Astrocyte of the cerebellum (primary cell): ENCODE measurements at regions not wholly inside any gene's neighbourhood (a gene's known extent, or its start where the extent isn't known, plus 50 kb on each side); places are given as distances from the start of the nearest gene placed in this dataset.

Experiments
- DNase-seq: peaks from one replicate; pipeline ENCODE4 v3.0.0-alpha.2; 2011; ENCODE audit warnings: low read depth
- H3K4me3 ChIP-seq: 2 replicates; pipeline ENCODE4 v1.5.1; 2011; ENCODE audit warnings: mild to moderate bottlenecking, low read depth, low read length, moderate library complexity
- in situ Hi-C: cut with HindIII; loops from 2 replicates; pipeline ENCODE4 v1.10.0; 2017; ENCODE audit warnings: low sequenced_read_pairs
- TF ChIP-seq, protein P1 (sequence below): IDR thresholded peaks from 2 replicates; pipeline ENCODE4 v1.5.1; 2012; ENCODE audit warnings: low read length, low read depth, moderate library complexity, mild to moderate bottlenecking; ENCODE audit errors: missing control alignments

DNA sequence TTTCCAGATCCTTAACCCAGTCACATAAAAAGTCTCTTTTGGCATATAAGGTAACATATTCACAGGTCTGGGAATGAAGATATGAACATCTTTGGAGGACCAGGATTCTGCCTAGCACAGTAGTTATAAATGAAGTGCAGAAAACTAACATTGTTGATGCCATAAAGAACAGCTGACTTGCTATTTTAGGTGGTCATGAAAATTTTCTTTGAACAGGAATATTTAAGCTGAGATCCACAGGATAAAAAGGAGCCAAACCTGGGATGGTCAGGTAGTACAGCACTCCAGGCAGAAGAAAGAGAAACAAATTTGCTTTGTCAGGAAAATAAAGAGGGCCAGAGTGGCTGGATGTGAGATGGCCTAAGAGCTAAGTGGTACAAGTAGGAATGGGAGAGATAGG, 80.0 kb downstream of the CENPW start:
- DNase-seq = no peak
- TF ChIP-seq, protein P1, sequence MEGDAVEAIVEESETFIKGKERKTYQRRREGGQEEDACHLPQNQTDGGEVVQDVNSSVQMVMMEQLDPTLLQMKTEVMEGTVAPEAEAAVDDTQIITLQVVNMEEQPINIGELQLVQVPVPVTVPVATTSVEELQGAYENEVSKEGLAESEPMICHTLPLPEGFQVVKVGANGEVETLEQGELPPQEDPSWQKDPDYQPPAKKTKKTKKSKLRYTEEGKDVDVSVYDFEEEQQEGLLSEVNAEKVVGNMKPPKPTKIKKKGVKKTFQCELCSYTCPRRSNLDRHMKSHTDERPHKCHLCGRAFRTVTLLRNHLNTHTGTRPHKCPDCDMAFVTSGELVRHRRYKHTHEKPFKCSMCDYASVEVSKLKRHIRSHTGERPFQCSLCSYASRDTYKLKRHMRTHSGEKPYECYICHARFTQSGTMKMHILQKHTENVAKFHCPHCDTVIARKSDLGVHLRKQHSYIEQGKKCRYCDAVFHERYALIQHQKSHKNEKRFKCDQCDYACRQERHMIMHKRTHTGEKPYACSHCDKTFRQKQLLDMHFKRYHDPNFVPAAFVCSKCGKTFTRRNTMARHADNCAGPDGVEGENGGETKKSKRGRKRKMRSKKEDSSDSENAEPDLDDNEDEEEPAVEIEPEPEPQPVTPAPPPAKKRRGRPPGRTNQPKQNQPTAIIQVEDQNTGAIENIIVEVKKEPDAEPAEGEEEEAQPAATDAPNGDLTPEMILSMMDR = no peak
- no peak overlapping the region for H3K4me3 ChIP-seq
- in situ Hi-C loops = no loop called here

DNA sequence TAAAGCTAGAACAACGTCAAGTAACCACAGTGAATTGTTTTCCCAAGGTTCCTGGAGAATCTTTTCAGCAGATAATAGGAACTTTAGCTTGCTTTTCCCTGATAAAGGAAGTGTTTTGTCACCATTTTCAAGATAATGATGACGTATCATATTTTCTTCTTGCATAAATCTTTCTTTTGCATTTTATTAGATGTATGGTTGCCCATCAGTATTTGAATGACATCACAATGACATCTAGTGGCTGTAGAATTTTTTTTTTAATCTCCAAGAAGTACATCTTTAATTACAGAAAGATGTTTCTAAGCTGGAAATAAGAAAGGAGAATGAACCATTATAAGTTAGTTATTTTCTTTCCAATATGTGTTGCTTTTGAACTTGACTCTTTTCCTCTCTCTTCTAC, 83.0 kb downstream of the CENPW start:
- no peak overlapping the region for H3K4me3 ChIP-seq
- in situ Hi-C loops = no loop called here
- DNase-seq = no peak
- TF ChIP-seq, protein P1 = no peak

DNA sequence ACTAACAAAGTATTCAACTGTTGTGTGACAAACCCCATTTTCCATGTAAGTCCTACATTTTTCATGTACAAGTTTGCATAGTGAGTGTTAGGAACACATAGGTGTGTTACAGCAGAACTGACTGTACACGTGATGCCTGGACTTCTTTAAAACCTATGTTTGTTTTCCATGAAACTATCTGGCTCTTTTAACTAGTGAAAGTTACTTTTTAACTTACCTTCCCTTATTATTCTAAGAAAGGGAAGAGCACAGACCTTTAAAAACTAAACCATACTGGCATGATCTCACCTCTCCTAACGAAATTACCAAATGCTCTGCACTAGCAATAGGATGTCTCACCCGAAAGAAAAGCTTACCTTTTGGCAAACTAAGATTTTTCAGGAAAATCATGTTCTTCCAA, 87.8 kb downstream of the CENPW start:
- no peak overlapping the region for H3K4me3 ChIP-seq
- TF ChIP-seq, protein P1 = no peak
- no peak for DNase-seq
- in situ Hi-C loops = no loop called here

DNA sequence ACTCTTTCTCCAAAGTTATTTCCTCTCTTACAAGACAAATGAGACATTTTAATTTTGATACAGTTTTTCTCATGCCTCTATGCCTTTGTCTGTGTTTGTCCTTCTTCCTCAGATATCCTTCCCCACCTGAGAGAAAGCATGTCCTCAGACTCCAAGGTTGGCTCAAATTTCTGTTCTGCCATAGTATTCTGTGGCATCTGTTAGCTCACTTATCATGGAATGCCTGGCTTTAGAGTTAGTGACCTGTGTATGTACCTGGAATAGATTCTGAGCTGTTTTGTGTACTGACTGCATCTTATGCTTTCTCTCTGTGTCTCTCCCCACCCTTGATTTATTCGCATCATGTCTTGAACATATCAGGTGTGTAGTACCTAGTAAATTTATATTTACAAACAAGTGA, 90.0 kb downstream of the CENPW start:
- H3K4me3 ChIP-seq = no peak overlapping the region
- in situ Hi-C loops = no loop called here
- no peak for DNase-seq
- TF ChIP-seq, protein P1 = no peak

DNA sequence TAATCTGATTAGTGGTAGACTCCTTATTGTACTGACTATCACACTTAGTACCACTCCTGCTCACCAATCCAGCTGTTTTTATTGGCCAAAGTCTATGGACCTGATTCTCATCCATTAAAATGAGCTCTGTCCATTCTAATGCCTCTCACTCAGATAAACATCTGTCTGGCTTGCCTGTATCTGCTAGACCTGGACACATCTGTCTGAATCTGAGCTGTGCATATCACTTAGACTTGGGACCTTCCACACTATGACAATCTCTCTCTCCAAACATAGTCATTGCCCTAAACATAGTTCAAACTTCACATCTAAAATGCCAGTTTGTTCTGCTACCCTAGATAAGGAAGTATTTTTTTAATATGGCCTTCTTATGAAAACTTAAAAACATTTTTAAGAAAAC, 92.6 kb downstream of the CENPW start:
- in situ Hi-C loops = no loop called here
- H3K4me3 ChIP-seq = no peak overlapping the region
- DNase-seq = no peak

DNA sequence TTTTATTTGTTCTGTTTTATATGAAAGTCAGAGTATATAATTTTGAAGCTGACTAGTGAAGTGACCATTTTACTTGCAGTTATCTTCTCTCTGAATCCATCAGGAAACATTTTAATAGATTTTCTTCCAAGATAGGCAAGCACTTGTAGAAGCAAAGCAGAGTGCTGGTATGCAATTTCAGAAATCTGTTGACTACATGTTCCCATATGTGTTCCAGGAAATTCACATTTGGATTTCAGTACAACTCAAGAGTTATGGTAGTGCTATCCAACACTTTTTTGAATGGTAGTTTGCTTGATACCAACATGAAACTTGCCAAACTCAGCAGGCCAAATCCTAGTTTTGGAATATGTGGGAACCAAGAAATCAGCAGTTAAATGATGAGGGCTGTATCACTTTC, 94.0 kb downstream of the CENPW start:
- TF ChIP-seq, protein P1 = no peak
- in situ Hi-C loops = no loop called here
- no peak overlapping the region for H3K4me3 ChIP-seq
- DNase-seq = no peak

More for the DNA sequence above, 92.6 kb downstream of the CENPW start:
- TF ChIP-seq, protein P1 = no peak

DNA sequence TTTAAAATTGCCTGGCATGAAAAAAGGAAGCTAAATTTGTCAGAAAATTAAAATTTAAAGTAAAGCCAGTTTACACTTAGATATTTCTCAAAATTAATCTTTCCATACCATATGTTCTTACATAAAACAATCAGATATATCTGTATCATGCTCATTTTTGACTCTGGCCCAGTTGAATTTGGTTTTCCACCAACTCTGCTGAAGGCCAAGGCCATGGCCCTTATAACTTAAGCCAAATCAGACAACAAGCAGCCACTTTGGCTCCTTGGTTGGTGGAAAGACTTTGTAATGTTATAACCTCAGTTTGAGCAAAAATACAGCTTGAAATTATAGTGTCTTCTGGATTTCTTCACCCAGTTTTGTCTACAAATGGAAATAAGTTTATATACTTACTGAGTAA, 97.3 kb downstream of the CENPW start:
- DNase-seq = no peak
- TF ChIP-seq, protein P1 = no peak
- H3K4me3 ChIP-seq = no peak overlapping the region
- in situ Hi-C loops = no loop called here
